Breast epithelium (tissue), 4 donors: ENCODE measurements at regions not wholly inside any gene's neighbourhood (a gene's known extent, or its start where the extent isn't known, plus 50 kb on each side); places are given as distances from the start of the nearest gene placed in this dataset.
"Not testable (repeated sequence)": the region's sequence is repeated elsewhere in the genome, so short reads cannot be mapped to it uniquely, and the experiment has no call there.

Source experiments
- DNase-seq, 2 donors: peaks; one replicate each; pipeline ENCODE4 v3.0.0-alpha.2; 2019; ENCODE audit warnings: low spot score in 2 of 2
- H3K27ac ChIP-seq, 2 donors: fragments of 200-600 bp; sonication (generic) in 1 of 2; one replicate each; pipeline ENCODE4 v1.5.1; 2016 to 2019; ENCODE audit warnings: mild to moderate bottlenecking in 1 of 2
- H3K27me3 ChIP-seq, 2 donors: fragments of 200-600 bp; sonication (generic) in 1 of 2; one replicate each; pipeline versions ENCODE4 v1.5.1 to v1.6.0; 2017 to 2019; ENCODE audit warnings: control low read depth in 1 of 2, mild to moderate bottlenecking in 1 of 2
- H3K36me3 ChIP-seq: fragments of 200-600 bp; one replicate; pipeline ENCODE4 v1.5.1; 2019
- H3K4me1 ChIP-seq, 2 donors: fragments of 200-600 bp; sonication (generic); one replicate each; pipeline ENCODE4 v1.5.1; 2016 to 2019; ENCODE audit warnings: control low read depth in 1 of 2
- H3K4me3 ChIP-seq, 3 donors: fragments of 200-600 bp; sonication (generic); 1 replicate in 2 of 3; 2 replicates in 1 of 3; pipeline ENCODE4 v1.5.1; 2016 to 2019; ENCODE audit warnings: mild to moderate bottlenecking in 3 of 3, moderate library complexity in 2 of 3
- H3K9me3 ChIP-seq, 2 donors: fragments of 200-600 bp; sonication (generic) in 1 of 2; one replicate each; pipeline ENCODE4 v1.5.1; 2016 to 2019; ENCODE audit warnings: control low read depth in 1 of 2
- POLR2A ChIP-seq: fragments of 450-650 bp; IDR thresholded peaks from one replicate; pipeline ENCODE4 v1.6.1; 2016; ENCODE audit warnings: antibody characterized with exemption, mild to moderate bottlenecking, moderate library complexity
- POLR2AphosphoS5 ChIP-seq, 3 donors: sonication (generic); formaldehyde crosslinking; IDR thresholded peaks; one replicate each; pipeline ENCODE4 v1.6.1; 2017; ENCODE audit warnings: antibody characterized with exemption in 3 of 3
- intact Hi-C: fragments of 100-400 bp; cut with DNase I; formaldehyde crosslinking; loops from one replicate; pipeline ENCODE4 v1.15.1; 2023; ENCODE audit warnings: low total_unique reads
- TF ChIP-seq, protein P1 (sequence below), 3 donors: fragments of 450-650 bp; IDR thresholded peaks; one replicate each; pipeline ENCODE4 v1.5.1; 2016 to 2017; ENCODE audit warnings: antibody characterized with exemption in 3 of 3, mild to moderate bottlenecking in 3 of 3, moderate library complexity in 3 of 3

DNA sequence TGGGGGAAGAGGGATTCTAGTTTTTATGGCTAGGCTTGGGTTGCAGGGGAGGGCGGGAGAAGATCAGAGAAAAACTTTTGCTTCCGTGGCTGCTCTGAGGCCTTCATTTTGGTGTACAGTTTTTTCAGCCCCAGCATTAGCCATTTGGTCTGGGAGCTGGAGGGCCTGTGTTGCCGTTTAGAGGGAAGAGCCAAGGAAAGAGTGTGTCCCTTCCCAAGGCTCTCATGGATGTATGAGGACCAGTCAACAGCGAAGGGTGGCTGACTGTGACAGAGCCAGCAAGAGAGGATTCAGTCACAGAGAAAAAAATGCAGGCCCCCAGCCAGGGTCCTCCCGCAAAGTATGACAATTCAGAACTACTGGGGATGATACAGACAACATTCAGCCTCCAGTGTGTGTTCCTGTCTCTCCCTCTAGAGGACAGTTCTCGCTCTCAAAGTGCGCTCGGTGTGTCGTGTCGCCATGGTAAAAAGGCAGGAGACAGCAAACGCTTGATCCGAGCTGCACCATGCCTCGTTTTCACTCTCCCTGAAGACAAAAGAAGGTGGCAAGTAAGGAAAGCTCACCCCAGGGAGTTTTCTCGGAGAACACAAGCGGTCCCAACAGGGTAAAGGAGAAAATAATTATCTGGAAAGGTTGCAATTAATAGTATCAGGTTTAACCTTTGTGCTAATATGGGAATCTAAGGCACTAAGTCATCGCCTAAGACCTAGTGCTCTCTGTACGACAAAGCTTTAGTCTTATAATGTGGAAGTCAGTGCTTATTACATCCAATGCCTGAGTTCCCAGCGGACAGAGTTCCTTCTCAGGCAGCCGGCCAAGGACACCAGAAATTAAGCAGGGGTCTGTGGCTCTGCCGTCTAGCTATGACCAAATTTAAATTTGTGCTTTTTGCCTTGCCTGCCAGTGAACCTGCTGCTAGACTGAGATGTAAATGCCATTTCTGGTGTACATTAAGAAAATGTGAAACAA is 157.3 kb upstream of the PLXNC1 start:
- peak in 1 of 2 donors; percentile 57 for DNase-seq
- TF ChIP-seq POLR2A (no peak), POLR2AphosphoS5 (IDR thresholded peaks at IDR 0.05) (no peak)
- TF ChIP-seq, protein P1, sequence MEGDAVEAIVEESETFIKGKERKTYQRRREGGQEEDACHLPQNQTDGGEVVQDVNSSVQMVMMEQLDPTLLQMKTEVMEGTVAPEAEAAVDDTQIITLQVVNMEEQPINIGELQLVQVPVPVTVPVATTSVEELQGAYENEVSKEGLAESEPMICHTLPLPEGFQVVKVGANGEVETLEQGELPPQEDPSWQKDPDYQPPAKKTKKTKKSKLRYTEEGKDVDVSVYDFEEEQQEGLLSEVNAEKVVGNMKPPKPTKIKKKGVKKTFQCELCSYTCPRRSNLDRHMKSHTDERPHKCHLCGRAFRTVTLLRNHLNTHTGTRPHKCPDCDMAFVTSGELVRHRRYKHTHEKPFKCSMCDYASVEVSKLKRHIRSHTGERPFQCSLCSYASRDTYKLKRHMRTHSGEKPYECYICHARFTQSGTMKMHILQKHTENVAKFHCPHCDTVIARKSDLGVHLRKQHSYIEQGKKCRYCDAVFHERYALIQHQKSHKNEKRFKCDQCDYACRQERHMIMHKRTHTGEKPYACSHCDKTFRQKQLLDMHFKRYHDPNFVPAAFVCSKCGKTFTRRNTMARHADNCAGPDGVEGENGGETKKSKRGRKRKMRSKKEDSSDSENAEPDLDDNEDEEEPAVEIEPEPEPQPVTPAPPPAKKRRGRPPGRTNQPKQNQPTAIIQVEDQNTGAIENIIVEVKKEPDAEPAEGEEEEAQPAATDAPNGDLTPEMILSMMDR (IDR thresholded peaks at IDR 0.05), result peak in 2 of 3 donors; percentile 15 to 42
- H3K36me3 ChIP-seq, result no peaks in the 10 kb centered on the region
- H3K27ac ChIP-seq, result no peak overlapping the region
- no peaks in the 10 kb centered on the region for H3K9me3 ChIP-seq
- H3K4me3 ChIP-seq, result no peak overlapping the region
- H3K4me1 ChIP-seq, result no peaks in the 10 kb centered on the region
- no peaks in the 10 kb centered on the region for H3K27me3 ChIP-seq
- intact Hi-C loops, result no loop called here

DNA sequence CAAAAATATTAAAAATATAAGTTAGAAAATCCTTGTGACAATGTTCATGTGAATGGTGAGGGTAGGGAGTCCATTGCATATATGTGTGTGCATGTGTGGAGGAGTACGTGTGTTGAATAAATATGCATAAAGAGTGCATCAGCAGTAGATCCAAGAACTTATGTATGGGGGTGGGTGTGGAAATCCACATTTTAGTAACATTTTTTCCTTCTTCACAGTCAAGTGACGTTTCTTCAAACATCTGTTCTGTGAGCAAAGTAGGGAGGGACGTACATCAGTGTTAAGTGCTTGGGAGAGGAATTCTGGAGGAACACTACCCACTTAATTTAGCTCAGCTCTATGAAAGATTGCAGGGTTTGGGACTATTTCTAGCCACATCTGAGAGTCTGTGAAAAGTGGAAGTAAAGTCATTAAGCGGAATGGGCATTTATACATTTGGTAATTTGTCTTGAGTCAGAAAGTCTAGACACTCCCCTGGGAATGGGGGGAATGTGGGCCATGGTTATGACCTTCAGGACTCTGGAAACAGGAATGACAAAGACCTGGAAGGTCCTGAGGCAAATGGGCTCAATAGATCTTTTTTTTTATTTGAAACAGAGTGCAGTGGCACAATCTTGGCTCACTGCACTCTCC is 156.4 kb upstream of the PLXNC1 start:
- intact Hi-C loops, result no loop called here
- H3K36me3 ChIP-seq, result no peaks in the 10 kb centered on the region
- no peaks in the 10 kb centered on the region for H3K27me3 ChIP-seq
- TF ChIP-seq POLR2AphosphoS5 (IDR thresholded peaks at IDR 0.05) (no peak), POLR2A (no peak)
- TF ChIP-seq, protein P1 (IDR thresholded peaks at IDR 0.05), result no peak
- no peak overlapping the region for H3K27ac ChIP-seq
- H3K4me3 ChIP-seq, result no peak overlapping the region
- H3K4me1 ChIP-seq, result no peaks in the 10 kb centered on the region
- DNase-seq, result no peak
- H3K9me3 ChIP-seq, result no peaks in the 10 kb centered on the region

DNA sequence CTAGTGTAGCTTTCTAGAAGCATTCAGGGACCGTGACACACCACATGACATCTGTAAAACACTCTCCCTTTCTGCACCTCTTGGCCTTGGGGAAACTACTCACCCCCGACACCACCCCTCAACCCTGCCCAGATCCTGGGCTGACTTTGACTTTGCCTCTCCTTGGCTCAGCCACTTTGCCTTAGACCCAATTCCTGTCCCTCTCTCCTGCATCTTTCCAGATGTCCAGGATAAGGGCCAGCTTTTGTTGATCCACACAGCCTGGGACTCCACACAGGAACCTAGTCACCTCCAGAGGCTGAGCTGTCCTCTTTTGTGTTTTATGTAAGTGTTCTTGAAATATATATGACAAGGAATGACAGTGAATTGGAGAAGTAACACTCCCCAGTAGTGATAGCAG is 153.7 kb upstream of the PLXNC1 start:
- no peak for TF ChIP-seq POLR2AphosphoS5 (IDR thresholded peaks at IDR 0.05)
- TF ChIP-seq, protein P1 (IDR thresholded peaks at IDR 0.05), result no peak
- TF ChIP-seq POLR2A, result no peak
- H3K4me1 ChIP-seq, result no peaks in the 10 kb centered on the region
- intact Hi-C loops, result no loop called here
- H3K27ac ChIP-seq, result no peak overlapping the region
- no peak overlapping the region for H3K4me3 ChIP-seq
- H3K27me3 ChIP-seq, result no peaks in the 10 kb centered on the region
- DNase-seq, result no peak
- H3K36me3 ChIP-seq, result no peaks in the 10 kb centered on the region
- H3K9me3 ChIP-seq, result peaks cover 0 to 6% of the 10 kb centered on the region in 2 donors

DNA sequence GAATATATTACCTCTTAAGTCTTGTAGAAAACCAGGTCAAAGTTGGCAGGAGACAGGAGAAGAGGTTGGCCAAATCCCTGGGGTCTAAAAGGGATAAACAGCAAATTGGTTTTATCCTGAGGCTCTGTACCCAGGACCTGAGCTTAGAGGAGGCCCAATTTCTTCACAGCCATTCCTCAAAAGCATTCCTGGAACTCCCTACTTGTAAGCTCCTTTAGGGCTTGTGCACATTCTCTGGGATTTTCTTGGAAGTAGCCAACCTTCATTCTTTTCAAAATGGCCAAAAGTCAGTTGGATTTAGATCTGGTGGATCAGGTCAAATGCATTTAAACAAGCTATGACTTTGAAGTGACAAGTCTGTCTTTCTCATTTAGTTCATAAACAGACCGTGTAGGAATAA is 152.1 kb upstream of the PLXNC1 start:
- no peaks in the 10 kb centered on the region for H3K27me3 ChIP-seq
- H3K4me1 ChIP-seq, result no peaks in the 10 kb centered on the region
- H3K4me3 ChIP-seq, result no peak overlapping the region
- TF ChIP-seq POLR2AphosphoS5 (IDR thresholded peaks at IDR 0.05), result no peak
- TF ChIP-seq POLR2A, result no peak
- TF ChIP-seq, protein P1 (IDR thresholded peaks at IDR 0.05), result no peak
- intact Hi-C loops, result no loop called here
- DNase-seq, result no peak
- no peak overlapping the region for H3K27ac ChIP-seq
- H3K9me3 ChIP-seq, result peaks cover 0 to 6% of the 10 kb centered on the region in 2 donors
- no peaks in the 10 kb centered on the region for H3K36me3 ChIP-seq

DNA sequence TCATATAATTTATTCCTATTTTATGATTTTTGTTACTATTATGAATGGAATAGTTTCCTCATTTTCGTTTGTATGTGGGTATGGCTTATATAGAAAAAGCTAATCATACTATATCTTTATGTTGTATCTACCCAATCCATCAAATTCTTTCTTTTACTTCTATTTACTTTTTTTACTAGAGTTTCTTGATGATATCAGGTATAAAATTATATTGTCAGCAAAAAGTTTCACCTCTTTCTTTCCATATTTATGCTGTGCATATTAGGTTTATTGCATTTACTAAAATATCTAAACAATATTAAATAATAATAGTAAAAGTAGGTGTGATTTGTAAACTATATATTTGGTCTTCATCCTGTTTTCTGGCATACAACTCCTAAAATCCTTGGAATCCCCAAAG is 146.7 kb upstream of the PLXNC1 start:
- H3K27me3 ChIP-seq, result no peaks in the 10 kb centered on the region
- H3K4me3 ChIP-seq, result no peak overlapping the region
- TF ChIP-seq POLR2AphosphoS5 (IDR thresholded peaks at IDR 0.05), result no peak
- TF ChIP-seq, protein P1 (IDR thresholded peaks at IDR 0.05), result no peak
- TF ChIP-seq POLR2A, result no peak
- no peak overlapping the region for H3K27ac ChIP-seq
- intact Hi-C loops, result no loop called here
- no peaks in the 10 kb centered on the region for H3K36me3 ChIP-seq
- H3K9me3 ChIP-seq, result peaks cover 0 to 6% of the 10 kb centered on the region in 2 donors
- DNase-seq, result no peak
- no peaks in the 10 kb centered on the region for H3K4me1 ChIP-seq

DNA sequence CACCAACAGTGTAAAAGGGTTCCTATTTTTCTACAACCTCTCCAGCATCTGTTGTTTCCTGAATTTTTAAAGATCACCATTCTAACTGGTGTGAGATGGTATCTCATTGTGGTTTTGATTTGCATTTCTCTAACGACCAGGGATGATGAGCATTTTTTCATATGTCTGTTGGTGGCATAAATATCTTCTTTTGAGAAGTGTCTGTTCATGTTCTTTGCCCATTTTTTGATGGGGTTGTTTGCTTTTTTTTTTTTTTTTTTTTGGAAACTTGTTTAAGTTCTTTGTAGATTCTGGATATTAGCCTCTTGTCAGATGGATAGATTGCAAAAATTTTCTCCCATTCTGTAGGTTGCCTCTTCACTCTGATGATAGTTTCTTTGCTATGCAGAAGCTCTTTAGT is 145.5 kb upstream of the PLXNC1 start:
- H3K27me3 ChIP-seq, H3K27ac ChIP-seq, H3K9me3 ChIP-seq, H3K4me1 ChIP-seq, intact Hi-C loops, H3K36me3 ChIP-seq, DNase-seq, H3K4me3 ChIP-seq: not testable (repeated sequence)

DNA sequence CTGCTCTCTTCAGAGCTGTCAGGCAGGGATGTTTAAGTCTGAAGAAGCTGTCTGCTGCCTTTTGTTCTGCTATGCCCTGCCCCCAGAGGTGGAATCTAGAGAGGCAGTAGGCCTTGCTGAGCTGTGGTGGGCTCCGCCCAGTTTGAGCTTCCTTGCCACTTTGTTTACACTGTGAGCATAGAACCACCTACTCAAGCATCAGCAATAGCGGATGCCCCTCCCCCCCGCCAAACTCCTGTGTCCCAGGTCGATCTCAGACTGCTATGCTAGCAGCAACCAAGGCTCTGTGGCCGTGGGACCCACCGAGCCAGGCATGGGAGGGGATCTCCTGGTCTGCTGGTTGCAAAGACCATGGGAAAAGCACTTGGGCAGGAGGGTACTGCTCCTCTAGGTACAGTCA is 140.5 kb upstream of the PLXNC1 start:
- H3K4me1 ChIP-seq, H3K27me3 ChIP-seq, H3K27ac ChIP-seq, intact Hi-C loops, DNase-seq, H3K36me3 ChIP-seq, H3K4me3 ChIP-seq, H3K9me3 ChIP-seq: not testable (repeated sequence)
